HG02759 (cell line): ENCODE measurements at regions not wholly inside any gene's neighbourhood (a gene's known extent, or its start where the extent isn't known, plus 50 kb on each side); places are given as distances from the start of the nearest gene placed in this dataset.

ENCODE experiments used
- ATAC-seq: cut with Tn5 transposase; IDR thresholded peaks from one replicate; pipeline ENCODE4 v1.9.1; 2021; ENCODE audit warnings: mild to moderate bottlenecking, moderate library complexity; ENCODE audit not compliant: unreplicated experiment

DNA sequence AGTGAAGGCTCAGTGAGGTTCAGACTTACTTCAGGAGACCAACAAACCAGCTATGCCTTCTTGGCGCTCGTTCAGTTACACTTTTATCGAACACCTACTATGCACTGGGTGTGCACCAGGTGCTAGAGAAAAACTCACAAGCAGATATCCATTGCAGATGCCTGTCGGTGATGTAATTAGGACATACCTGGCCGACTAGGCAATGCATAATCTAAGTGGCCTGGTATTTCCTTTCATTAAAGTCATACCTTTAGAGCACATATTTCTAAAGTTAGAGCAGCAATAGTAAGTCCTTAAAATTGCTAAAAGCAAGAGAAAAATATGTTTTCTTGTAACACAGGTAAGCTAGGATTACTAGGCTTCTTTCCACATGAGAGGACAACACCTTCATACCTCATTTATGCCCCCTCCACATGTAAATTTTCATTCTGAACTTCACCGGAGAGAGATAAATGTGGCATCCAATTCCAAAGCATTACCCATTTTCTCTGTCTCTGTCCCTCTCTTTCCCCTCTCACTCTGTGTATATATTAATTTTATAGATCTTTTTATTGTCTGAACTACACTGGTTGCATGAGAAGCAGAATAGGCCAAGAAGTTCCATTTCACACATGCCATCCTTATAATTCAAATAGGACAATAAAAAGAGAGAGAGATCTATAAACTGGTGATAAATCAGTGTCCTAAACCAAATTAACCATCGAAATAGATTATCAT, 242.2 kb downstream of the SPTSSA start:
- ATAC-seq: no peak

DNA sequence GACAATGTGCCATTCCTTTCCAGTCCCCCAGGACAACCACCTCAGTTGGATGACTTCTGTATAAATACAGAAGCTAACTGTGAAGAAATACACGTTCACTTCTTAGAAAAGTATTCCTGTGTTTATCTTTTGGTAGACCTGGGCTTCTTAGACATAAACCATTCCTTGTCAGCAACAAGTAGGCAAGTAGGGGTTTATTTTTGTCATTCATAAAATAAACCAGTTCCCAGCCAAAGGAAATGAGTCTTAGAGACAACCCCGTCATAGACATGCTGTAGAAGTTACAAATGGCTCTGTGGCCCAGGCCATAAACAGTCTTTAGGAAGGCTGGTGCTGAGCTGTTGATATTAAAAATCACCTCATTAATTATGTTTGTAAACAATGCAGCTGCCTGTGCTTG, 243.2 kb downstream of the SPTSSA start:
- no peak for ATAC-seq

DNA sequence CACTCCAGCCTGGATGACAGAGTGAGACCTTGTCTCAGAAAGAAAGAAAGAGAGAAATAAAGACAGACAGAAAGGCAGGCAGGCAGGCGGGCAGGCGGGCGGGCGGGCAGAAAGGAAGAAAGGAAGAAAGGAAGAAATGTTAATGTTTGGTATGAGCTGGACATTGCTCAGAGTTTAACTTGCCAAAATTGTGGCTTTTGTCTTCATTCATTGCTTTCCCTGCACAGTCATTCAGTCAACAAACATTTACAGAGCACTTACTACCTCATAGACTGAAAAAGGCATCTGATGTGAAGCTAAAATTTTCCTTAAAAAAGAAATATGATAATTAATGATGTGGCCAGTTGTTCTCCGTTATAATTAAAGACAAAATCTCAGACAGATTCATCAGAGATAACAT, 247.1 kb downstream of the SPTSSA start:
- ATAC-seq: no peak

DNA sequence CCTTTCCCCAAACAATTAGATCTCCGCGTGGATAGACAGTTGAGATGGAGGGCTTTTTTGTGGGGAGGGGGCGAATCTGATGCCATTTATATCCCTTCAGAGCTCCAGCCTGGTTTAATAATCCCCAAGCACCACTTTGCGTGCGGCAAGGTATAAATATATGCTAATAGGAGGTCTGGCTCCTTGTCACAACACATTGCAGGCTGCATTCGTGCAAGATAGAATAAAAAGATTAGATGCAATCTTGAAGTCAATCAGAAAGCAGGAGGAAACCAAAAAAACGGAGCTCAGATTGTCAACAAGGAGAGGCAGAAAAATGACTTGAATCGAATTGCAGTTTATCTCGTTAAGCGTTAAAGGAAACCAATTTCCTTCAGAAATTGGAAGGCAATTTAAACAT, 248.7 kb downstream of the SPTSSA start:
- no peak for ATAC-seq

DNA sequence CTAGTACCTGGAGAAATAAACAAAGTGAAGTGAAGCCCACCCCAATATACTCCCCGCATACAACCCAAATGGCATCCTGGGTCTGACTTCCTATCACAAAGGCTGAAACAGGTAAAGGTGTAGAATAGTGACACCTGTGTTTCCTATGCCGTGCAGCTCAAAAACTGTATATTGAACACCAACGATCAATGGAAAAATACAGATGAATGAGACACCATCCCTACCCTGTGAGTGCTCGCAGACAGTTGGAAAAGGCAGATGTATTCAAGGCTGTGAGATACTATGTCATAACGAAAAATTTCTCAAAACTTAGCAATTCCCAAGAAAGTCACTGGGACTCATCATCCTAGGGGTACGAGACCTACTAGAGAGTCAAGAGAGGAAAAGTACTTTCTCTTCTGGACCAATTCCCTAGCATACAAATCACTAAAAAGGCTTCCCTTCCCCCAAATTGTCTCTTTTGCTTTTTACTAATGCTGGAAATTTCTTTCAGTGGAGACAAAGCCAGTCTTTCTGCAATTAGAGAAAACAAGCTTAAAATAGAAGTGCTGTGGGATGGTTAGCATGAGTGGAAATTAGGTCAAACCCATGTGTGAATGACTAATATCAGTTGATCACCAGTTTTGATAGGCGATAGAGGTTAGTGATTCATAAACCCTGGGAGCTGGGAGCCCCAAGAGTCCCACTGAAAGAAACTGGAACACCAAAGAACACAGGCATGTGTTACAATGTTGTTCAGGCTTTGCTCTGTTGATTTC, 249.7 kb downstream of the SPTSSA start:
- ATAC-seq: no peak

DNA sequence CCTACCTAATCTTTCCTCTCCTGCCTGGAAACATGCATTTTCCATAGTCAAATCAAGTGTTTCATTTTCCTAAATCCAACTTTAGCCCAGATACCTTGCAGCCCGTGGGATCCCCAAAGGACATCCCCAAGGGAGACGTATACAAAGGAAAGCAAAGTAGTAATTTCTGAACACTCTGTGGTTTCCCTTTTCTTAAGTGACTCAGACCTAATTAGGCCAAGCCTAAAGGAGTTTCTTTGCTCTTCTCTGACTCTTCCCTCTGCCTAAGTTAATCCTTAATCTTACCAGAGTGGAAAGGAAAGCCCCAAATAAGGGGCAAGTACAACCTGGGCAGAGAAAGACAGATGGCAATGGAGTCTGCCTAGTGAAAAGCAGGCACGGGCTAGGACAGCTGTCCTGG, 250.3 kb downstream of the SPTSSA start:
- peak; percentile 92 for ATAC-seq

DNA sequence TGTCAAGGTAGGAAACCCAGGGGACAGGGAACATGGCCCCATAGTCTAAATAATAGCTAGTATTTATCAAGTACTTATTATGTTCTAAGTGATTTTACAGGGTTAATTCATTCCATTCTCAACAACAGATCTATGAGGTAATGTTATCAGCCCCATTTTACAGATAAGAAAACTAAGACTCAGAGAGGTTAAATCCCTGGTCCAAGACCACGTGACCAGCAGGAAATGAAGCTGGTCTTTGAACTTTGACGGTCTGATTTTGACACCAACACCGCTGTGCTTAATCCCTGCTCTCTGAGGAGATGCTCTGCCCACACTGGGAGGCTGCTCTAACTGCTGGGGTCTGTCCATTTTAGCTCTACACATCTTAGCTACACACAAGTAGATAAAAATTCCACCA, 253.5 kb downstream of the SPTSSA start:
- no peak for ATAC-seq

DNA sequence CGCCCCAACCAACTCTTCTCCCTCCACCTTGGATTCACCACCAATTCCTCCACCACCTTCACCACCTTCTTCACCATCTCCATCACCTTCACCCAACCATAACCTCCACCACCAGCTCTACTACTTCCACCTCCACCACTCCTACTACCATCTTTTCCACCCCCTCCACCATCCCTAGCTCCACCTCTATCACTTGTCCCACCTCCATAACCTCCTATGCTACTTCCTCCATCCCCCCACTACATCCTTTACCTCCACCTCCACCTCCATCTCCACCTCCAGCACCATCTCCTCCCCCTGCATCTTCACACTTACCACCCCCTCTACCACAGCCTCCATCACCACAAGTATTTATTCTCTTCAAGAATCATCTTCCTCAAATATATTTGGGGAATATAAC, 254.9 kb upstream of the EGLN3 start:
- no peak for ATAC-seq

DNA sequence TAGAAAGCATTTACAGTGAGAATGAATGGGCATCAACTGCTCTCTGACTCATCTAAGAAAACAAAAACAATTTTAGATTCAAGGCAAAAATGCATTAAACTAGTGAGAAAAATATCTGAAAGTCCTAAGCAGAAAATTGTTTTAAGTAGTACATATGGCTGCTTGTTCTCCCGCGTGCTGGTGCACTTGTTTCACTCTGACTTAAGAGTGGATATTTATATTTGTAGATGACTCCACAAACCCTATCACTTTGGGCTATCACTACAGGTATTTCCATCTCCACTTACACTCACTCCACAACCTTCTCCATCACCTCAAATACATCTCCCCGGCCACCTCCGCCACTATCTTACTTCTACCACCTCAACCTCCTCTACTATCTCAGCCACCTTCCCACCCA, 253.9 kb upstream of the EGLN3 start:
- ATAC-seq: no peak

DNA sequence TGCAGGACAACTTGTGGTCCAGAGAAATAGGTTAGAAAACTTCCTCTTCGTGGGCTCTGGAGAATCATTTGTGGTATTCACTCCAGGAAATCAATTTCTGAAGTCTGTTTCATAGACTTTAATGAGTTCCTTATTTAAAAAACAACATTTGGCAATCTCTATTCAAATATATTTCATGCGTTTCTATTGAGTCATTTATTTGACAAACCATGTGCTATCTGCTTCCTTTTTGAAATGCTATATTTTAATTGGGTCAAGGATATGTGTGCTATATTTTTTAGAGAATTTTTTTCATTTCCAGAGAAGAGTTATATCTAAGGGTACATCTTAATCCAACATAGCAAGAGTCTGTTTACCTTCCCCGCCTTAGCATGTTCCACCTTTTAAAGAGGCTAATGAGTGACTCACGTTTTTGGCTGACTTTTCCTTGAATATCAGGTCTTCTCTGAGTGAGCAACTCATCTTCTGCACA, 252.4 kb upstream of the EGLN3 start:
- ATAC-seq: no peak

DNA sequence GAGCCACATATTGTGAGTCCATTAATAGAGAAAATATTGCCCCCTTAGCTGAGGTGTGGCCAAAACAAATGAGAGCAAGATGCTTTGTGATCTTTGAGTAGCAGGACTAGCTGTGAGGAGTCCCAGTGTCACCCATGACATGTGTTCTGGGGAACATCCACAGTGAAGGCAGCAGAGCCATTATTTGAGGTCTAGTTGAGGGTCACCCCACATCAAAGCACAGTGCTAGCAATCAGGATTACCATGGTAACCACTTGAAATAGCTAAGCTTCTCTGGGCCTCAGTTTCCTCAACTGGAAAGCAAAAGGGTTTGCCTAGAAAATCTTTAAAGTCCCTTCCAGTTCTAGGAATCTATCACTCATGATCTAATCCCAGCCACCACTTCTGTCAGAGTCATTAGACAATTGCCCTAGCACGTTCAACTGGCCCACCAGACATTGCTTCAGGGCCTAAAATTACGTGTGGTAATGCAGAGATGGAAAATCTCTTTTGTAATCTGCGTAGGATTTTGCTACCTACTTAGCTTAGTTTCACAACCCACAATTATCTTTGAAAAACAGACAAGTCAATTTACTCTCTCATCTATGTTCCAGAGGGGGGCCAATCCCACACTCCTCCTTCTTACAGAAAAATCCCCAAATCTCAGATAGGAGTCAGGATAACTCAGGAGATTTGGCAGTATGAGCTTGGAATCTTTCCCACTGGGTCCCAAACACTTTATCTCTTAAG, 251.2 kb upstream of the EGLN3 start:
- no peak for ATAC-seq

DNA sequence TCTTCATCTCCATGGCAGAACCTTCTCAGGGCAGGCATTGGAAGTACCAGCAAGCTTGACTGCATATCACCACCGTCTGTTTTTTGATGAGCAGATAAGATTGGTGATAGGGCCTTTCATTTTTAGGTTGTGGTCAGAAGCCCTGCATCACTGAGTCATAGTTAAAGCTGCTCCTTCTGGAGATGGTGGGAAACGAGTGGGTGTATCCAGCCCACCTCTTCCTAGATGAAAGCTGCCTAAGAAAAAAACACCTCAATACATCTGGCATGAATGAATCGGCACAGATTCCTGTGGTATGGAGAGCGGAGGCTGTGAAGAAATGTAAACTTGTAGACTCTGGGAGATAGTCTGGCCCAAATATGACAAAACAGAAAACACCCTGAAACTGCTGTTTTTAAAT, 248.7 kb upstream of the EGLN3 start:
- ATAC-seq: no peak

DNA sequence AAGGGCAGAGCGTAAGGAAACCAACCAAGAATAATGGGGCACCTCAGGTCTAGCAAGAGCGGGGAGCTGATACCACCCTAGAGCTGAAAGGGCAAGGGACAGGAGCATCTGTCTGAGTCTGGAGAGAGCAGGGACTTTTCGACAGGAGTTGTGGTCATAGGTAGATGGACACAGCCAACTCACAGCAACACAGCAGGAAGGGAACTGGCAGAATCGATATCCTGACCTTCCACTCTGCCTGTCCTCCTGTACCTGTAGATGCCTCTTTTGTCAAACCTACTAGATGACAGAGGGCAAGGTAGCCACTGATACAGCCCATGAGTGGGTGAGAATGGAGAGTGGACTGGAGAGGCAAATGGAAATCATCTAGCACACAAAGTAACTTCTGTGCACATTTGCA, 247.2 kb upstream of the EGLN3 start:
- ATAC-seq: no peak

DNA sequence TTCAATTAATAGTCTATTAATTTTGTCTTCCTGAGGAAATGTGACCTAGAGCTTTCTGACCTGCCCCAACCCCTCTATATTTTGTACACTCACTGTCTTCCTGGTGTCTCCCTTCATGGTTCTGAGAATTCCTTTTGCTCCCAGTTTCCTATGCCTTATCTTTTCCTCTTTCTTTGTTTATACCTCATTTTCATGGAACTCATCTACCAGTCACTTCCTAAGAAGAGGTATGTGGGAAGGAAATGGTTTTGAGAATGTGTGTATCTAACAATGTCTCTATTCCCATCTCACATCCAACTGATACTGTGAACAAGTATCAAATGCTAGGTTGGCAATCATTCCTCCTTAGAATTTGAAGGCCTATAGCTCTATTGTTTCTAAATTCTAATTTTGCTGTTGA, 245.1 kb upstream of the EGLN3 start:
- ATAC-seq: no peak

DNA sequence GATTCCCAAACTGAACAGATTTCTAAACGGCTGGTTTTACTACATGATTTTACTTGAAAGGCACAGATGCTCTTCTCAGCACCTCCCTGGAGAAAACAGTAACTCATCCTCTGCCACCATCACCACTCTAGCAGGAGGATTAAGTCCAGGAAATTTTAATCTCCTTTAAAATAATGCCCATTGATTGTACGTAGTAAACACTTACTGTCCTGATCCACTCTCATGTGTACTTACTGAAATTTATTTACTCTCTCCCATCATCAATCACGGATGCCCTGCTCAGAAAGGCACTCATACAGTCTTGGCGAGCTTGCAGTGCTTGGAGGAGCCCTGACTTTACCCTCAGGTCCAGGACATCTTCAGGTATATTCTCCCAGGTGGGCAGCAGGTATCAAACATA, 239.8 kb upstream of the EGLN3 start:
- no peak for ATAC-seq

DNA sequence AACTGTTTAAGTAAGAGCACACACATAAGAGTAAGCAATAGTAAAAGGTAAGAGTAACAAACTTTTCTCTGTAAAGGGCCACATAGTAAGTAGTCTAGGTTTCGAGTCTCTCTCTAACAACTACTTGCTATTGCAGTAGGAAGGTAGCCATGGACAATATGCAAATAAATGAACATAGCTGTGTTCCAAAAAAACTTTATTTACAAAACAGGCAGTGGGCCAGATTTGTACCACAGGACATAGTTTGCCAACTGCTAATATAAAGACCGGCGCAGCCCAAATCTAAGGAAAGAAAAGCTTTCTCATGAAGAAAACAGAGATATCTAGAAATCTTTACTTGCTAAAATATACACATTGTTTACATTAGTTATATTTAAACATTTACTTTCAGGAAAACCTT, 239.0 kb upstream of the EGLN3 start:
- ATAC-seq: no peak

DNA sequence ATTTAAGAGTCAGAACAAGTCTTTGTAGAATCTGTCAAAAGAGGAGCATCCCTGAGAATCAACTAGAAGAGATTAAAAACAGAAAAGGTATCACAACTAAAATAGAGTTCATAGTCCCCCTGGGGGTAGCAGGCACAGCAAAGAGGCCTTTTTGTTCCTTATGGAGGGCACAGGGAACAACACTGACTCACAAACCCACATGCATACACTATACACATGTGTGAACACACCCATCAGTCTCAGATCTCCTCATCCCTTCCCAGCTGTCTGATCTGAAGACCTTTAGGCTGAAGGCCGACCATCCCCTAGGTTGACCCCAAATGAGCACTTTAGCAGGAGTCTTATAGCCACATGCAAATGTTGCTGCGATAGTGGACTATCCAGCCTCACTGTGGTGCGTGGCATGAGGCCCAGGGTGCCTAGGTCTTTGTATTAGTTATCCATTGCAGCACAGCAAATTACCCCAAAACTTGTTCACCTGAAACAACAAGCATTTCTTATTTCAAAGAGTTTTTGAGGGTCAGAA, 236.7 kb upstream of the EGLN3 start:
- ATAC-seq: no peak

DNA sequence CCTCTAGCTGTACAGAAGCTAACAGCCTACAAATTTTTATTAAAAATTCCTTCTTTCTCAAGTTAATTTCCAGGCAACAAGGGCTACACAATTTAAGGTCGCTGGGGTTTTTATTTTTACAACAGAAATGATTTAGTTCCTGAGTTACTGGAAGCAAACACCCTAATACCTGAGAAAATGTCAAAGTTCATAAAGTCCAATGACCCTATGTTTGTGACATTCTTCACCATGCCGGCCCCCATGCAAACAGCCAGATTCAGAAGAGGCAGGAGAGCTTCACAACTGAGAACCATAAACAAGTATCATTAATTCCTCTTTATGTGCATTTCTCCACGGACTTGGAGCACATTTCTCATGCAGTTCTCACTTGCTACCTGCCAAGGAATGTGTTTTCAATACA, 236.2 kb upstream of the EGLN3 start:
- ATAC-seq: no peak

DNA sequence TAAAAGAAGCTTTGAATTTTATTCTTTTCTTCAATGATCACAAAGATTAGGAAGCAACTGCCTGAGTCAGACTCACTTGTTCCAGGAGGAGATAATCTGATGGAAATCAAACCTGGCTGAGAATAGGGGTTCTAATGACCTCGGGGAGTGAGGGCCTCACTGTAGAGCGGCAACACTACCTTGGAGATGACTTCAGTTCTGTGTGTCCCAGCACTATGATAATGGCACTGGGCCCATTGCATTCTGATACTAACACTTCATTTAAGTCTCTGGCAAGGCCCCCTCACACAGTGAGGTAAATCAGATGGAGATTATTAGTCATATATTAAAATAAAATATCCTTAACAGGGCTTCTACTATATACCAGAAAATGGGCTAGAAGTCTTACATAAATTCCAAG, 233.3 kb upstream of the EGLN3 start:
- no peak for ATAC-seq

DNA sequence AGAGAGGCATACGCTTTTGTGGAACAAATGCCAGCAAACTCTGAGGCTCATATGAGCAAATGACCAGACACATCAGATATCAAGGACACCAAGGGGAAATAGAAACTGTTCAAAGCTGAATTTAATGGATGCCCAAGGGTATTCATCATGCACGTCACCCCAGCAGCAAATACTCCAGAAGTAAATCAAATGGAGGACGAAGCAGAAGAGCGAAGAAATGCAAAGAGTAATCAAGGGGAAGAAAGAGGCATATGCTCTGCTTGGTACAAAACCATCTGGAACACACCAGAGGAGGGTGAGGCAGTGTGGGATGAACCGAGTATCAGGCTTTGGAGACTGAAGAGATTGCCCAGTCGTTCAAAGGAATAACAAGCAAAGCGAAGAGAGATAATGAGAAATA, 232.6 kb upstream of the EGLN3 start:
- no peak for ATAC-seq

DNA sequence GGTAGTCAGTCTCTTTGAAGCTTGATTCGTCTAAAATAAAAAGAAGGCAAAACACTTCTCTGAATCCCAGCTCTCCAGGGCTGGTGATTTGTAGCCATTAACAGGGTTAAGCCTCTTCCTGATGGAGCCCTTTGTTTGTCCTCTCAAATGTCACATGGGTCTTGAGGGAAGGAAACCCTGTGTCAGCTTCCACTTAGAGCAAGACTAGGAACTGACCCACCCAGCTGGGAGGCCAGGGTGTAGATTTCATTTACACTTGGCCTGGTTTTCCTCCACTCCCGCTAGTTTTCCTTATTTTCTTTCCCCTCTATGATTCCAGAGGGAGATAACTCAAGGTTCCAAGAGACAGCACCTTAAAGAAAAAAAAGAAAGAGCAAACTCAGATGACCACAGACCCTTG, 230.5 kb upstream of the EGLN3 start:
- no peak for ATAC-seq

DNA sequence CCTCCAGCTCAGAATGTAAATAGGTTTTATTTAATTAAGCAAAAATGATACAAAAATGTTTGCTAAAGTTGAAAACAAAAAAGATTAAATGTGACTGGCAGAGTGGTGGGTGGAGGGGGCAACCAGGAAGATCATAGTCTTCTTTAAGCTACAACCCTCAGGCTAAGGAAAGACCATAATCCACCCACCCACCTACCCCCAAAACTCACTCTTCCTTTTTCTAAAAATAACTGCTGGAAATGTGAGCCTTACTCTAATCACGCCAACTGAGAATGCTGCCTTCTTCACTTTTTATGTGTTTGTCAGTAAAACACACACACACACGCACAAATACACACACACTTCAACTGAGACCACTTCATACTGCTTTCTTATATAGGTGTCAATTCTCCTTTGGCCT, 230.0 kb upstream of the EGLN3 start:
- ATAC-seq: no peak
